Neural crest cell (in vitro differentiated cells): ENCODE measurements at regions not wholly inside any gene's neighbourhood (a gene's known extent, or its start where the extent isn't known, plus 50 kb on each side); places are given as distances from the start of the nearest gene placed in this dataset.

Experiments
- DNase-seq: peaks from one replicate; pipeline ENCODE4 v3.0.0; 2021; ENCODE audit warnings: low read depth, mixed read lengths, low spot score
- H3K27ac Mint-ChIP-seq: one replicate; pipeline ENCODE4 v1.8.0; 2021; ENCODE audit warnings: mild to moderate bottlenecking, mixed read lengths; ENCODE audit not compliant: unreplicated experiment
- H3K27me3 Mint-ChIP-seq: 2 replicates; pipeline ENCODE4 v1.8.0; 2021; ENCODE audit warnings: low read depth, mild to moderate bottlenecking, mixed read lengths
- H3K36me3 Mint-ChIP-seq: 2 replicates; pipeline ENCODE4 v1.8.0; 2021; ENCODE audit warnings: low read depth, mild to moderate bottlenecking, mixed read lengths
- H3K4me1 Mint-ChIP-seq: 2 replicates; pipeline ENCODE4 v1.8.0; 2021; ENCODE audit warnings: mixed read lengths
- H3K4me3 Mint-ChIP-seq: one replicate; pipeline ENCODE4 v1.8.0; 2021; ENCODE audit warnings: mild to moderate bottlenecking, mixed read lengths
- H3K9me3 Mint-ChIP-seq: 2 replicates; pipeline ENCODE4 v1.8.0; 2021; ENCODE audit warnings: mixed read lengths
- TF ChIP-seq, protein P1 (sequence below): fragments of 200-600 bp; sonication (generic); conservative IDR thresholded peaks from 2 replicates; pipeline ENCODE4 v1.5.0; 2021; ENCODE audit warnings: antibody characterized with exemption, mild to moderate bottlenecking

DNA sequence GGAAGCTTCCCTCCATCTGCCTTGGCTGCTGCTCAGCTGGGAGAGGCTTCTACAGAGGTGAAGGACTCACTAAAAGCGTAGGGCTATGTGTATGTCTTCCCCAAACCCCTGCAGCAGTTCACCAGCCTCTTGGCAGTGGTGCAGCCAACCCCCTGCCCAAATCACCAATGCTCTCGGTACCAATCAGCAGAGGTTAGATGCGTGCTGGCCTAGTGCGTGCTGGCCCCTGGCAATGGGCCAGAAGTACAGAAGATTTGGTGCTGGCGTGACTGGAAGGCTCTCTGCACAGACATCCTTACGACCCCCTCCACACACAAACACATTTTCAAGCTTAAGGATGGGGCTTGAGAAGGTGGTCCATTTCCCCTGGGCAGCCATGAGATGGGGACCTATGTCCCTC lies 79.0 kb downstream of the MRPL14 start:
- TF ChIP-seq, protein P1, sequence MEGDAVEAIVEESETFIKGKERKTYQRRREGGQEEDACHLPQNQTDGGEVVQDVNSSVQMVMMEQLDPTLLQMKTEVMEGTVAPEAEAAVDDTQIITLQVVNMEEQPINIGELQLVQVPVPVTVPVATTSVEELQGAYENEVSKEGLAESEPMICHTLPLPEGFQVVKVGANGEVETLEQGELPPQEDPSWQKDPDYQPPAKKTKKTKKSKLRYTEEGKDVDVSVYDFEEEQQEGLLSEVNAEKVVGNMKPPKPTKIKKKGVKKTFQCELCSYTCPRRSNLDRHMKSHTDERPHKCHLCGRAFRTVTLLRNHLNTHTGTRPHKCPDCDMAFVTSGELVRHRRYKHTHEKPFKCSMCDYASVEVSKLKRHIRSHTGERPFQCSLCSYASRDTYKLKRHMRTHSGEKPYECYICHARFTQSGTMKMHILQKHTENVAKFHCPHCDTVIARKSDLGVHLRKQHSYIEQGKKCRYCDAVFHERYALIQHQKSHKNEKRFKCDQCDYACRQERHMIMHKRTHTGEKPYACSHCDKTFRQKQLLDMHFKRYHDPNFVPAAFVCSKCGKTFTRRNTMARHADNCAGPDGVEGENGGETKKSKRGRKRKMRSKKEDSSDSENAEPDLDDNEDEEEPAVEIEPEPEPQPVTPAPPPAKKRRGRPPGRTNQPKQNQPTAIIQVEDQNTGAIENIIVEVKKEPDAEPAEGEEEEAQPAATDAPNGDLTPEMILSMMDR: no peak
- Mint-ChIP-seq H3K9me3 (no peaks in the 10 kb centered on the region), H3K36me3 (no peaks in the 10 kb centered on the region), H3K27ac (no peak overlapping the region), H3K4me3 (no peak overlapping the region), H3K4me1 (peaks cover 10% of the 10 kb centered on the region), H3K27me3 (peaks cover 2% of the 10 kb centered on the region)
- no peak for DNase-seq

- no peak for DNase-seq
- Mint-ChIP-seq H3K27me3 (peaks cover 2% of the 10 kb centered on the region), H3K4me1 (peaks cover 15% of the 10 kb centered on the region), H3K36me3 (no peaks in the 10 kb centered on the region), H3K27ac (peak overlapping the region; percentile 59), H3K4me3 (no peak overlapping the region), H3K9me3 (no peaks in the 10 kb centered on the region)
- TF ChIP-seq, protein P1: no peak
Observed at GRCh38 chr6:44047801-44048200, 79.5 kb downstream of the MRPL14 start.

GRCh38 chr6:44047179-44047546 lies 80.1 kb downstream of the MRPL14 start:
- Mint-ChIP-seq H3K27me3 (peaks cover 2% of the 10 kb centered on the region), H3K36me3 (no peaks in the 10 kb centered on the region), H3K9me3 (no peaks in the 10 kb centered on the region), H3K4me3 (no peak overlapping the region), H3K27ac (no peak overlapping the region), H3K4me1 (peaks cover 10% of the 10 kb centered on the region)
- DNase-seq: no peak
- TF ChIP-seq, protein P1: no peak

- Mint-ChIP-seq H3K27ac (no peak overlapping the region), H3K4me3 (no peak overlapping the region), H3K9me3 (no peaks in the 10 kb centered on the region), H3K27me3 (peaks cover 2% of the 10 kb centered on the region), H3K36me3 (no peaks in the 10 kb centered on the region), H3K4me1 (peaks cover 14% of the 10 kb centered on the region)
- TF ChIP-seq, protein P1: no peak
- DNase-seq: no peak
Observed at GRCh38 chr6:44046516-44047178, 80.6 kb downstream of the MRPL14 start.

DNA sequence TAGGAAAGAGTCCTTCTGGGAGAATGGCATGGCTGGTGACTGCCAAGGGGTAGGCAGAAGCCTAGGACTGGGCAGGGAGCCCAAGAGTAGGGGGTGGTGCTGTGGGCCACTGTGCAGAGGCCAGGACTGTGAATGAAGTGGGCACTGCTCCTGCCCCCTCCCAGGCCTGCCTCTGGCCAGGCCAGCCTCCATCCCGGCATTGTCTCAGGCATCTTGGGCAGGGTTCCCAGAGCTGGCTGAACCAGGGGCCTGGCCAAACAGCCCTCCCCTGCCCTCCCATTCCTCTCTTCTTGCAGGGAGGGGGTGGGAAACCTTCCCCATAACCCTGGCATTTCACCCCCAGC lies 81.6 kb downstream of the MRPL14 start:
- H3K36me3 Mint-ChIP-seq: no peaks in the 10 kb centered on the region

More for the DNA sequence above, 81.6 kb downstream of the MRPL14 start:
- TF ChIP-seq, protein P1: no peak
- Mint-ChIP-seq H3K4me3 (no peak overlapping the region), H3K4me1 (peaks cover 19% of the 10 kb centered on the region), H3K9me3 (no peaks in the 10 kb centered on the region), H3K27me3 (peaks cover 2% of the 10 kb centered on the region), H3K27ac (no peak overlapping the region)
- no peak for DNase-seq
